ENCODE measurements at regions not wholly inside any gene's neighbourhood (a gene's known extent, or its start where the extent isn't known, plus 50 kb on each side); places are given as distances from the start of the nearest gene placed in this dataset.

DNA sequence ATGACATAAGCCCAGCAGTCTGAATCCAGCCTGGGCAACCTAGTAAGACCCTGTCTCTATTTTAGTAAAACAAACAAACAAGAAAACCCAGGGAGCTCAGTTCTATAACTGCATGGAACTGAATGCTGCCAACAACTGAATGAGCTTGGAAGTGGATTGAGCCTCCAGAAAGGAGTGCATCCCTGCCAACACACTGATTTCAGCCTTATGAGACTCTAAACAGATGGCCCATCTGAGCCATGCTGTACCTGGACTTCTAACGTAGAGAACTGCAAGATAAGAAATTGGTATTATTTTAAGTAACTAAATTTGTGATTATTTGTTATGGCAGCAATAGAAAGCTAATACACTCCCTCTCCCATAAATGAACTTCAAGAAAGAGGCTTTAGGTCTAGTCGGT, 150.4 kb upstream of the RAI14 start:
- DNase-seq (no peak), ATAC-seq (no peak)
- H3K4me3 ChIP-seq, result no peak overlapping the region
- WGBS (ENCODE audit: insufficient coverage, low coverage, low lambda C conversion rate, missing lambda C conversion rate), result 86% methylated on average over 2 of the region's 2 CpGs
- no peak overlapping the region for H3K27ac ChIP-seq
- H3K27me3 ChIP-seq, result no peaks in the 10 kb centered on the region
- no peaks in the 10 kb centered on the region for H3K9me3 ChIP-seq
- no peaks in the 10 kb centered on the region for H3K36me3 ChIP-seq
- H3K4me1 ChIP-seq, result peaks cover 0 to 35% (median 11%) of the 10 kb centered on the region in 4 donors
- intact Hi-C loops (cut with DNase I), result no loop called here
- TF ChIP-seq POLR2A (IDR thresholded peaks at IDR 0.05), result no peak
- TF ChIP-seq, protein P1, sequence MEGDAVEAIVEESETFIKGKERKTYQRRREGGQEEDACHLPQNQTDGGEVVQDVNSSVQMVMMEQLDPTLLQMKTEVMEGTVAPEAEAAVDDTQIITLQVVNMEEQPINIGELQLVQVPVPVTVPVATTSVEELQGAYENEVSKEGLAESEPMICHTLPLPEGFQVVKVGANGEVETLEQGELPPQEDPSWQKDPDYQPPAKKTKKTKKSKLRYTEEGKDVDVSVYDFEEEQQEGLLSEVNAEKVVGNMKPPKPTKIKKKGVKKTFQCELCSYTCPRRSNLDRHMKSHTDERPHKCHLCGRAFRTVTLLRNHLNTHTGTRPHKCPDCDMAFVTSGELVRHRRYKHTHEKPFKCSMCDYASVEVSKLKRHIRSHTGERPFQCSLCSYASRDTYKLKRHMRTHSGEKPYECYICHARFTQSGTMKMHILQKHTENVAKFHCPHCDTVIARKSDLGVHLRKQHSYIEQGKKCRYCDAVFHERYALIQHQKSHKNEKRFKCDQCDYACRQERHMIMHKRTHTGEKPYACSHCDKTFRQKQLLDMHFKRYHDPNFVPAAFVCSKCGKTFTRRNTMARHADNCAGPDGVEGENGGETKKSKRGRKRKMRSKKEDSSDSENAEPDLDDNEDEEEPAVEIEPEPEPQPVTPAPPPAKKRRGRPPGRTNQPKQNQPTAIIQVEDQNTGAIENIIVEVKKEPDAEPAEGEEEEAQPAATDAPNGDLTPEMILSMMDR (IDR thresholded peaks at IDR 0.05), result no peak

- ATAC-seq (no peak), DNase-seq (no peak)
- 100% methylated on average over 1 of the region's 2 CpGs for WGBS (ENCODE audit: insufficient coverage, low coverage, low lambda C conversion rate, missing lambda C conversion rate)
Measured at GRCh38 chr5:34507933-34508332, 148.2 kb upstream of the RAI14 start.

DNA sequence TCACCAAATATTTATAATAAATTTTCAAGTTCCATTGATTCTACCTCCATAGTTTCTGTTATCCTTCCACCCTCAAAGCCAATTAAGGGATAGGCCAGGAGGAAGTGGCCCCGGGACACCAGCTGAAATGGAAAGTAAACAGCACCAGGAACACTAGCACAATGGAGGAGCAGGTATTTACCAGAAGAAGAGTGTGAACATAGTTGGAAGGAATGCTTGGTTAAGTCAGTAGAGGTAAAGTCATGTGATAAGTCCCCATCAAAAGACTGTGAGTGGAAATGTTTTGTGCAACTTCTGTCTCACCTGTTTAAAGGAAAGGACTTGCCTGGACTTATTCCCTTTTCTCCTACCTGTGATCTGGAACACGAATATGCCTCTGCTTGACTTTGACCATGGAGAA, 146.7 kb upstream of the RAI14 start:
- Histone ChIP-seq H3K27ac (no peak overlapping the region), H3K36me3 (no peaks in the 10 kb centered on the region), H3K27me3 (no peaks in the 10 kb centered on the region), H3K9me3 (no peaks in the 10 kb centered on the region), H3K4me3 (no peak overlapping the region), H3K4me1 (peaks cover 0 to 34% (median 11%) of the 10 kb centered on the region in 4 donors)
- intact Hi-C loops (cut with DNase I), result no loop called here
- WGBS (ENCODE audit: insufficient coverage, low coverage, low lambda C conversion rate, missing lambda C conversion rate), result 42% methylated on average over 2 of the region's 2 CpGs
- DNase-seq, result no peak
- TF ChIP-seq, protein P1 (IDR thresholded peaks at IDR 0.05), result no peak
- TF ChIP-seq POLR2A (IDR thresholded peaks at IDR 0.05), result no peak
- peak in 2 of 4 donors; percentile 6 to 55 for ATAC-seq

More at GRCh38 chr5:34507933-34508332, 148.2 kb upstream of the RAI14 start:
- intact Hi-C loops (cut with DNase I), result no loop called here
- no peaks in the 10 kb centered on the region for H3K27me3 ChIP-seq
- H3K4me3 ChIP-seq, result no peak overlapping the region
- TF ChIP-seq, protein P1 (IDR thresholded peaks at IDR 0.05), result no peak
- TF ChIP-seq POLR2A (IDR thresholded peaks at IDR 0.05), result no peak
- H3K9me3 ChIP-seq, result no peaks in the 10 kb centered on the region
- peaks cover 0 to 49% (median 17%) of the 10 kb centered on the region in 4 donors for H3K4me1 ChIP-seq
- no peaks in the 10 kb centered on the region for H3K36me3 ChIP-seq
- no peak overlapping the region for H3K27ac ChIP-seq

DNA sequence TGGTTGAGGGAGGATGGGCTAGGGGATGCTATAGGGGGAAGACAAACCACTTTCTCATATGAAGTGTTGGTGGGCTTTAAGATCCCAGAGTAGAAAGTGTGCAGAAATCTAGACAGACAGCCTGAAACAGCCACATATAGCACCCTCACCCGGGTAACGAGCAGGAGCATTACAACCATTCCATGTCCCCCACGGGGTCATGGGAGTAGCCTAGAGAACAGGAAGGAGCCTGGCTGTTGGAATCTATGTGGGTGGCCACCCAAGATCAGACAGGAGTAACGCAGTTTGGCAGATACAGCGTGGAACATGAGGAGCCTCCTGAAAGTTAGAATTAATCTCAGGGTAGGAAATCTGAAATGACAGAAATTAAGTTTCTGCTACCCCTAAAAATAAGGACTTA, 146.1 kb upstream of the RAI14 start:
- intact Hi-C loops (cut with DNase I), result no loop called here
- Histone ChIP-seq H3K36me3 (no peaks in the 10 kb centered on the region), H3K9me3 (no peaks in the 10 kb centered on the region), H3K27ac (no peak overlapping the region), H3K4me1 (peaks cover 0 to 34% (median 11%) of the 10 kb centered on the region in 4 donors), H3K4me3 (no peak overlapping the region), H3K27me3 (no peaks in the 10 kb centered on the region)
- ATAC-seq (no peak), DNase-seq (no peak)
- no peak for TF ChIP-seq POLR2A (IDR thresholded peaks at IDR 0.05)
- TF ChIP-seq, protein P1 (IDR thresholded peaks at IDR 0.05), result no peak
- 74% methylated on average over 5 of the region's 5 CpGs for WGBS (ENCODE audit: insufficient coverage, low coverage, low lambda C conversion rate, missing lambda C conversion rate)

- intact Hi-C loops (cut with DNase I), result no loop called here
- WGBS (ENCODE audit: insufficient coverage, low coverage, low lambda C conversion rate, missing lambda C conversion rate), result 25% methylated on average over 4 of the region's 4 CpGs
- ATAC-seq (peak; percentile 62 to 85 (median 76)), DNase-seq (no peak)
- Histone ChIP-seq H3K4me3 (no peak overlapping the region), H3K9me3 (no peaks in the 10 kb centered on the region), H3K36me3 (no peaks in the 10 kb centered on the region), H3K27me3 (no peaks in the 10 kb centered on the region), H3K27ac (peak overlapping the region; percentile 6 to 56 (median 28)), H3K4me1 (peaks cover 0 to 34% (median 11%) of the 10 kb centered on the region in 4 donors)
- no peak for TF ChIP-seq POLR2A (IDR thresholded peaks at IDR 0.05)
- TF ChIP-seq, protein P1 (IDR thresholded peaks at IDR 0.05), result no peak
Measured at GRCh38 chr5:34511063-34511462, 145.1 kb upstream of the RAI14 start.

All from right lobe of liver (tissue), 6 donors.